Tibial artery (tissue), 4 donors: ENCODE measurements at regions not wholly inside any gene's neighbourhood (a gene's known extent, or its start where the extent isn't known, plus 50 kb on each side); places are given as distances from the start of the nearest gene placed in this dataset.

Experiments
- DNase-seq, 2 donors: peaks; one replicate each; pipeline ENCODE4 v3.0.0-alpha.2; 2019
- H3K27ac ChIP-seq, 2 donors: fragments of 200-600 bp; sonication (generic) in 1 of 2; 1 replicate in 1 of 2; 2 replicates in 1 of 2; pipeline ENCODE4 v1.5.1; 2018 to 2019; ENCODE audit warnings: mild to moderate bottlenecking in 1 of 2
- H3K27me3 ChIP-seq, 2 donors: fragments of 200-600 bp; sonication (generic) in 1 of 2; one replicate each; pipeline versions ENCODE4 v1.5.1 to v1.6.0; 2016 to 2019
- H3K36me3 ChIP-seq, 3 donors: fragments of 200-600 bp; sonication (generic) in 2 of 3; one replicate each; pipeline ENCODE4 v1.5.1; 2016 to 2019; ENCODE audit warnings: mild to moderate bottlenecking in 2 of 3
- H3K4me1 ChIP-seq, 4 donors: fragments of 200-600 bp; sonication (generic) in 2 of 4; 1 replicate in 3 of 4; 2 replicates in 1 of 4; pipeline ENCODE4 v1.5.1; 2016 to 2019
- H3K4me3 ChIP-seq, 2 donors: fragments of 200-600 bp; sonication (generic) in 1 of 2; 1 replicate in 1 of 2; 2 replicates in 1 of 2; pipeline ENCODE4 v1.5.1; 2018 to 2019; ENCODE audit warnings: mild to moderate bottlenecking in 2 of 2
- H3K9me3 ChIP-seq, 3 donors: fragments of 200-600 bp; sonication (generic) in 1 of 3; one replicate each; pipeline ENCODE4 v1.5.1; 2016 to 2019
- CTCF ChIP-seq, 2 experiments: fragments of 200-600 bp in 1 of 2; fragments of 450-650 bp in 1 of 2; IDR thresholded peaks; one replicate each; pipeline ENCODE4 v1.5.1; 2017 to 2019; ENCODE audit warnings: antibody characterized with exemption in 2 of 2, mild to moderate bottlenecking in 1 of 2, moderate library complexity in 1 of 2
- intact Hi-C: fragments of 100-400 bp; cut with DNase I; formaldehyde crosslinking; loops from one replicate; pipeline ENCODE4 v1.15.0; 2023; ENCODE audit warnings: low total_unique reads

GRCh38 chr4:102440498-102440897 lies 60.7 kb upstream of the NFKB1 start:
- H3K4me3 ChIP-seq, result no peak overlapping the region
- no peaks in the 10 kb centered on the region for H3K9me3 ChIP-seq
- H3K4me1 ChIP-seq, result no peaks in the 10 kb centered on the region
- no peaks in the 10 kb centered on the region for H3K36me3 ChIP-seq
- H3K27me3 ChIP-seq, result no peaks in the 10 kb centered on the region
- no peak for TF ChIP-seq CTCF (IDR thresholded peaks at IDR 0.05)
- intact Hi-C loops, result no loop called here
- no peak for DNase-seq
- no peak overlapping the region for H3K27ac ChIP-seq

GRCh38 chr4:102441978-102442911 lies 58.9 kb upstream of the NFKB1 start:
- no peak overlapping the region for H3K27ac ChIP-seq
- H3K4me3 ChIP-seq, result no peak overlapping the region
- H3K4me1 ChIP-seq, result no peaks in the 10 kb centered on the region
- no peaks in the 10 kb centered on the region for H3K27me3 ChIP-seq
- no peaks in the 10 kb centered on the region for H3K36me3 ChIP-seq
- no peaks in the 10 kb centered on the region for H3K9me3 ChIP-seq
- no peak for TF ChIP-seq CTCF (IDR thresholded peaks at IDR 0.05)
- intact Hi-C loops, result no loop called here
- DNase-seq, result no peak

GRCh38 chr4:102444752-102445151 lies 56.4 kb upstream of the NFKB1 start:
- H3K4me1 ChIP-seq, result no peaks in the 10 kb centered on the region
- DNase-seq, result no peak
- H3K36me3 ChIP-seq, result no peaks in the 10 kb centered on the region
- no peak overlapping the region for H3K27ac ChIP-seq
- no peak for TF ChIP-seq CTCF (IDR thresholded peaks at IDR 0.05)
- H3K9me3 ChIP-seq, result no peaks in the 10 kb centered on the region
- H3K27me3 ChIP-seq, result no peaks in the 10 kb centered on the region
- intact Hi-C loops, result no loop called here
- no peak overlapping the region for H3K4me3 ChIP-seq

- H3K36me3 ChIP-seq, result no peaks in the 10 kb centered on the region
- H3K4me3 ChIP-seq, result no peak overlapping the region
- intact Hi-C loops, result no loop called here
- no peak for DNase-seq
- no peak for TF ChIP-seq CTCF (IDR thresholded peaks at IDR 0.05)
- no peak overlapping the region for H3K27ac ChIP-seq
- H3K27me3 ChIP-seq, result no peaks in the 10 kb centered on the region
- H3K4me1 ChIP-seq, result no peaks in the 10 kb centered on the region
- H3K9me3 ChIP-seq, result no peaks in the 10 kb centered on the region
These were observed 55.9 kb upstream of the NFKB1 start for GRCh38 chr4:102445213-102445612.

- no peak for TF ChIP-seq CTCF (IDR thresholded peaks at IDR 0.05)
- Histone ChIP-seq H3K9me3 (no peaks in the 10 kb centered on the region), H3K27ac (no peak overlapping the region), H3K4me3 (no peak overlapping the region), H3K27me3 (no peaks in the 10 kb centered on the region), H3K4me1 (no peaks in the 10 kb centered on the region), H3K36me3 (no peaks in the 10 kb centered on the region)
- DNase-seq, result no peak
- intact Hi-C loops, result no loop called here
These were observed 53.7 kb upstream of the NFKB1 start for GRCh38 chr4:102447413-102447812.
